GM23338 (cell line): ENCODE measurements at regions not wholly inside any gene's neighbourhood (a gene's known extent, or its start where the extent isn't known, plus 50 kb on each side); places are given as distances from the start of the nearest gene placed in this dataset.
A peak's percentile ranks its signal among the peaks of the same experiment; 100 is the strongest.

Experiments
- ATAC-seq: fragments of 200-7000 bp; cut with Tn5 transposase; 3 replicates; pipeline ENCODE4 v1.9.1; 2020
- DNase-seq: peaks from one replicate; pipeline ENCODE4 v3.0.0-alpha.2; 2015; ENCODE audit warnings: low spot score
- H2AFZ ChIP-seq: fragments of 200-600 bp; sonication (generic); 2 replicates; pipeline ENCODE4 v1.8.0; 2016; ENCODE audit warnings: antibody characterized with exemption, mild to moderate bottlenecking, moderate library complexity
- H3F3A ChIP-seq: fragments of 200-600 bp; sonication (generic); replicated peaks from 2 replicates; pipeline ENCODE4 v1.8.0; 2017; ENCODE audit warnings: antibody characterized with exemption, mixed run types, low read depth
- H3K27ac ChIP-seq: fragments of 200-600 bp; sonication (generic); 2 replicates; pipeline ENCODE4 v1.6.1; 2016; ENCODE audit warnings: low read depth
- H3K27me3 ChIP-seq: fragments of 200-600 bp; sonication (generic); 2 replicates; pipeline ENCODE4 v1.8.0; 2016; ENCODE audit warnings: mild to moderate bottlenecking, mixed run types, moderate library complexity; ENCODE audit not compliant: insufficient read depth
- H3K36me3 ChIP-seq: fragments of 200-600 bp; sonication (generic); 2 replicates; pipeline ENCODE4 v1.8.0; 2016; ENCODE audit warnings: mild to moderate bottlenecking; ENCODE audit not compliant: insufficient read depth
- H3K4me1 ChIP-seq: fragments of 200-600 bp; sonication (generic); 2 replicates; pipeline ENCODE4 v1.8.0; 2016; ENCODE audit warnings: mild to moderate bottlenecking, moderate library complexity; ENCODE audit not compliant: insufficient read depth
- H3K4me2 ChIP-seq: fragments of 200-600 bp; sonication (generic); 2 replicates; pipeline ENCODE4 v1.7.1; 2017; ENCODE audit warnings: mixed run types
- H3K4me3 ChIP-seq: fragments of 200-600 bp; sonication (generic); 2 replicates; pipeline ENCODE4 v1.6.1; 2016; ENCODE audit warnings: mixed run types
- H3K79me2 ChIP-seq: fragments of 200-600 bp; sonication (generic); replicated peaks from 2 replicates; pipeline ENCODE4 v1.8.0; 2017; ENCODE audit warnings: mild to moderate bottlenecking; ENCODE audit not compliant: insufficient read depth
- H3K9me2 ChIP-seq: fragments of 200-600 bp; sonication (generic); 2 replicates; pipeline ENCODE4 v1.8.0; 2017; ENCODE audit not compliant: insufficient read depth
- H4K20me1 ChIP-seq: fragments of 200-600 bp; sonication (generic); replicated peaks from 2 replicates; pipeline ENCODE4 v1.8.0; 2017; ENCODE audit warnings: mild to moderate bottlenecking; ENCODE audit not compliant: insufficient read depth
- H3K27ac Mint-ChIP-seq: 2 replicates; pipeline ENCODE4 v1.8.0; 2020; ENCODE audit warnings: inconsistent platforms, mild to moderate bottlenecking, moderate library complexity, mixed read lengths
- H3K27me3 Mint-ChIP-seq: 3 replicates; pipeline ENCODE4 v1.8.0; 2022; ENCODE audit warnings: low read depth, mild to moderate bottlenecking, moderate library complexity, mixed read lengths, inconsistent platforms; ENCODE audit not compliant: insufficient read depth, poor library complexity
- H3K36me3 Mint-ChIP-seq: 3 replicates; pipeline ENCODE4 v1.8.0; 2021; ENCODE audit warnings: low read depth, mild to moderate bottlenecking, inconsistent platforms, moderate library complexity, mixed read lengths
- H3K4me1 Mint-ChIP-seq: 3 replicates; pipeline ENCODE4 v1.8.0; 2020; ENCODE audit warnings: mild to moderate bottlenecking, inconsistent platforms, mixed read lengths
- H3K4me3 Mint-ChIP-seq: 3 replicates; pipeline ENCODE4 v1.8.0; 2021; ENCODE audit warnings: moderate library complexity, mild to moderate bottlenecking, inconsistent platforms, mixed read lengths
- H3K9me3 Mint-ChIP-seq: 3 replicates; pipeline ENCODE4 v1.8.0; 2020; ENCODE audit warnings: moderate library complexity, mild to moderate bottlenecking, inconsistent platforms, mixed read lengths
- CREB1 ChIP-seq: fragments of 250-450 bp; sonication (Bioruptor Pico); IDR thresholded peaks from 2 replicates; pipeline ENCODE4 v1.5.0; 2020; ENCODE audit warnings: low read depth, mild to moderate bottlenecking, moderate library complexity
- CTCF ChIP-seq, 2 experiments: fragments of 200-600 bp in 1 of 2; sonication (generic) in 1 of 2; conservative IDR thresholded peaks; 2 replicates each; pipeline versions ENCODE4 v1.5.1 to v1.6.1; 2016 to 2017; ENCODE audit warnings: antibody characterized with exemption in 2 of 2, low read depth in 2 of 2, mild to moderate bottlenecking in 2 of 2, moderate library complexity in 1 of 2
- ETS1 ChIP-seq: IDR thresholded peaks from 2 replicates; pipeline ENCODE4 v1.6.1; 2016; ENCODE audit warnings: antibody characterized with exemption
- EZH2 ChIP-seq: fragments of 200-600 bp; sonication (generic); IDR thresholded peaks from one replicate; pipeline ENCODE4 v1.8.0; 2017; ENCODE audit warnings: antibody characterized with exemption, mild to moderate bottlenecking, low read depth; ENCODE audit not compliant: unreplicated experiment
- EZH2phosphoT487 ChIP-seq: fragments of 200-600 bp; sonication (generic); IDR thresholded peaks from one replicate; pipeline ENCODE4 v1.8.1; 2018; ENCODE audit warnings: antibody characterized with exemption; ENCODE audit not compliant: unreplicated experiment
- JUNB ChIP-seq: IDR thresholded peaks from one replicate; pipeline ENCODE4 v1.6.1; 2016; ENCODE audit warnings: antibody characterized with exemption; ENCODE audit not compliant: unreplicated experiment
- NANOG ChIP-seq: IDR thresholded peaks from 2 replicates; pipeline ENCODE4 v1.6.1; 2016; ENCODE audit warnings: antibody characterized with exemption, borderline replicate concordance
- POLR2AphosphoS5 ChIP-seq: IDR thresholded peaks from 2 replicates; pipeline ENCODE4 v1.6.1; 2016; ENCODE audit warnings: antibody characterized with exemption, low read depth
- REST ChIP-seq: IDR thresholded peaks from one replicate; pipeline ENCODE4 v1.6.1; 2018; ENCODE audit warnings: antibody characterized with exemption; ENCODE audit not compliant: unreplicated experiment
- STAT1 ChIP-seq: IDR thresholded peaks from one replicate; pipeline ENCODE4 v1.6.1; 2016; ENCODE audit warnings: antibody characterized with exemption; ENCODE audit not compliant: unreplicated experiment
- ZNF114 ChIP-seq: fragments of 250-450 bp; sonication (Bioruptor Pico); IDR thresholded peaks from 2 replicates; pipeline ENCODE4 v1.5.0; 2020; ENCODE audit warnings: mild to moderate bottlenecking, moderate library complexity
- ZNF331 ChIP-seq: fragments of 250-450 bp; sonication (Bioruptor Pico); IDR thresholded peaks from 2 replicates; pipeline ENCODE4 v1.5.0; 2020; ENCODE audit warnings: low read depth, mild to moderate bottlenecking, moderate library complexity
- ZNF462 ChIP-seq: fragments of 250-450 bp; sonication (Bioruptor Pico); IDR thresholded peaks from 2 replicates; pipeline ENCODE4 v1.5.0; 2020; ENCODE audit warnings: mild to moderate bottlenecking, moderate library complexity

- ATAC-seq (peak; percentile 48; the same call in 1 of the 3 replicates), DNase-seq (peak; percentile 23)
- Histone ChIP-seq H3K36me3 (no peaks in the 10 kb centered on the region), H3F3A (no peaks in the 10 kb centered on the region), H3K9me2 (no peaks in the 10 kb centered on the region), H3K4me3 (no peak overlapping the region), H4K20me1 (no peaks in the 10 kb centered on the region), H3K27ac (no peak overlapping the region), H3K4me2 (no peak overlapping the region), H3K4me1 (peaks cover 17% of the 10 kb centered on the region), H3K27me3 (no peaks in the 10 kb centered on the region), H3K79me2 (no peaks in the 10 kb centered on the region), H2AFZ (no peak overlapping the region)
- Mint-ChIP-seq H3K27me3 (peaks cover 6% of the 10 kb centered on the region), H3K4me1 (peaks cover 20% of the 10 kb centered on the region), H3K4me3 (no peak overlapping the region), H3K27ac (no peak overlapping the region; the same call in 1 of the 2 replicates), H3K9me3 (no peaks in the 10 kb centered on the region), H3K36me3 (no peaks in the 10 kb centered on the region)
- TF ChIP-seq EZH2 (no peak), POLR2AphosphoS5 (no peak), STAT1 (no peak), CTCF (conservative IDR thresholded peaks at IDR 0.05; ENCODE audit: low read depth in 2 of 2) (no peak), ZNF331 (no peak), EZH2phosphoT487 (no peak), ETS1 (no peak), NANOG (no peak), REST (no peak), ZNF462 (CRISPR knock-in tag) (no peak), ZNF114 (CRISPR knock-in tag) (no peak), JUNB (no peak), CREB1 (CRISPR knock-in tag) (no peak)
Observed at GRCh38 chr4:148787831-148788477, 345.7 kb upstream of the NR3C2 start.
